ENCODE measurements at regions not wholly inside any gene's neighbourhood (a gene's known extent, or its start where the extent isn't known, plus 50 kb on each side); places are given as distances from the start of the nearest gene placed in this dataset.

- TF ChIP-seq CTCF (IDR thresholded peaks at IDR 0.05) (no peak), POLR2A (IDR thresholded peaks at IDR 0.05) (no peak)
These were observed 380.7 kb upstream of the PMFBP1 start for GRCh38 chr16:72552654-72553053.
